ENCODE measurements at regions not wholly inside any gene's neighbourhood (a gene's known extent, or its start where the extent isn't known, plus 50 kb on each side); places are given as distances from the start of the nearest gene placed in this dataset.

DNA sequence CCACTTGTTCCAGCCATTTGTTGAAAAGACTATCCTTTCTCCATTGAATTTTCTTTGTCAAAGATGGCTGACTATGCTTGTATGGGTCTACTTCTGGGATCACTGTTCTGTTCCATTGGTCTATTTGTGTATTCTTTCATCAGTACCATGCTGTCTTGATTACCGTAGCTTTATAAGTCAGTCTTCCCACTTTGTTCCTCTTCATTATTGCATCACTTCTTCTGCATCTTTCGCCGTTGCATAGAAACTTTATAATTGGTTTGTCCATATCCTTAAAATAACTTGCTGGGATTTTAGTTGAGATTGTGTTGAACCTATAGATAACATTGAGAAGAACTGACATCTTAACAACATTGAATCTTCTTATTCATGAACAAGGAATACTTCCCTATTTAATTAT is 598.8 kb downstream of the TBC1D22A start:
- TF ChIP-seq, protein P1, sequence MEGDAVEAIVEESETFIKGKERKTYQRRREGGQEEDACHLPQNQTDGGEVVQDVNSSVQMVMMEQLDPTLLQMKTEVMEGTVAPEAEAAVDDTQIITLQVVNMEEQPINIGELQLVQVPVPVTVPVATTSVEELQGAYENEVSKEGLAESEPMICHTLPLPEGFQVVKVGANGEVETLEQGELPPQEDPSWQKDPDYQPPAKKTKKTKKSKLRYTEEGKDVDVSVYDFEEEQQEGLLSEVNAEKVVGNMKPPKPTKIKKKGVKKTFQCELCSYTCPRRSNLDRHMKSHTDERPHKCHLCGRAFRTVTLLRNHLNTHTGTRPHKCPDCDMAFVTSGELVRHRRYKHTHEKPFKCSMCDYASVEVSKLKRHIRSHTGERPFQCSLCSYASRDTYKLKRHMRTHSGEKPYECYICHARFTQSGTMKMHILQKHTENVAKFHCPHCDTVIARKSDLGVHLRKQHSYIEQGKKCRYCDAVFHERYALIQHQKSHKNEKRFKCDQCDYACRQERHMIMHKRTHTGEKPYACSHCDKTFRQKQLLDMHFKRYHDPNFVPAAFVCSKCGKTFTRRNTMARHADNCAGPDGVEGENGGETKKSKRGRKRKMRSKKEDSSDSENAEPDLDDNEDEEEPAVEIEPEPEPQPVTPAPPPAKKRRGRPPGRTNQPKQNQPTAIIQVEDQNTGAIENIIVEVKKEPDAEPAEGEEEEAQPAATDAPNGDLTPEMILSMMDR (conservative IDR thresholded peaks at IDR 0.05; ENCODE audit: low read depth, low read length): no peak
- TF ChIP-seq EZH2phosphoT487 (IDR thresholded peaks at IDR 0.05; ENCODE audit: borderline replicate concordance, low read length): no peak

Data from PC-3 (cell line).